T-cell (primary cell): ENCODE measurements at regions not wholly inside any gene's neighbourhood (a gene's known extent, or its start where the extent isn't known, plus 50 kb on each side); places are given as distances from the start of the nearest gene placed in this dataset.

Experiments used
- ATAC-seq, 4 experiments: fragments of 200-7000 bp in 3 of 4; fragments of 150-1000 bp in 1 of 4; cut with Tn5 transposase; replicated peaks in 1 of 4; 1 replicate in 3 of 4; 2 replicates in 1 of 4; pipeline ENCODE4 v1.10.0; 2021; ENCODE audit warnings: moderate library complexity in 3 of 4, mild to moderate bottlenecking in 2 of 4, moderate number of reproducible peaks in 1 of 4
- CTCF ChIA-PET, 2 donors: fragments of 300-600 bp; sonication (Branson Sonifier 250); formaldehyde crosslinking; loops; one replicate each; lab custom pipeline; 2022; ENCODE audit warnings: antibody characterized with exemption in 2 of 2; lab: Charles Lee
- POLR2A ChIA-PET, 2 donors: fragments of 300-600 bp; sonication (Branson Sonifier 250); formaldehyde crosslinking; loops; one replicate each; lab custom pipeline; 2022; ENCODE audit warnings: antibody characterized with exemption in 2 of 2; lab: Charles Lee
- DNase-seq, 35 experiments: peaks; one replicate each; pipeline versions ENCODE4 v3.0.0 to v3.0.0-alpha.2; 2013 to 2023
- H3K27ac ChIP-seq: one replicate; pipeline ENCODE4 v1.5.1; 2013; ENCODE audit warnings: low read length
- H3K27me3 ChIP-seq, 2 experiments: replicated peaks in 1 of 2; 1 replicate in 1 of 2; 2 replicates in 1 of 2; pipeline versions ENCODE4 v1.6.1 to v1.7.0; 2013; ENCODE audit warnings: low read length in 1 of 2, mixed read lengths in 1 of 2; ENCODE audit not compliant: control insufficient read depth in 2 of 2, insufficient read depth in 2 of 2; ENCODE audit errors: extremely low read depth in 1 of 2
- H3K36me3 ChIP-seq, 2 donors: 1 replicate in 1 of 2; 2 replicates in 1 of 2; pipeline versions ENCODE4 v1.6.1 to v1.7.0; 2013; ENCODE audit warnings: low read length in 1 of 2; ENCODE audit not compliant: control insufficient read depth in 2 of 2, insufficient read depth in 1 of 2; ENCODE audit errors: extremely low read depth in 1 of 2
- H3K4me1 ChIP-seq, 2 experiments: 1 replicate in 1 of 2; 2 replicates in 1 of 2; pipeline versions ENCODE4 v1.6.1 to v1.7.0; 2013; ENCODE audit warnings: low read length in 2 of 2, mixed read lengths in 1 of 2; ENCODE audit not compliant: insufficient read depth in 2 of 2, control insufficient read depth in 1 of 2; ENCODE audit errors: extremely low read depth in 1 of 2
- H3K4me3 ChIP-seq, 2 donors: 1 replicate in 1 of 2; 2 replicates in 1 of 2; pipeline versions ENCODE4 v1.5.1 to v1.7.0; 2013; ENCODE audit warnings: mild to moderate bottlenecking in 2 of 2, low read length in 1 of 2, moderate library complexity in 1 of 2; ENCODE audit not compliant: control insufficient read depth in 1 of 2; ENCODE audit errors: extremely low read depth in 1 of 2
- H3K9me3 ChIP-seq: 2 replicates; pipeline ENCODE4 v1.7.0; 2013
- H3K27ac Mint-ChIP-seq, 2 donors: one replicate each; pipeline ENCODE4 v1.8.0; 2020 to 2021; ENCODE audit warnings: mild to moderate bottlenecking in 2 of 2, mixed read lengths in 2 of 2
- H3K27me3 Mint-ChIP-seq, 2 donors: one replicate each; pipeline ENCODE4 v1.8.0; 2021 to 2022; ENCODE audit warnings: mixed read lengths in 2 of 2
- H3K36me3 Mint-ChIP-seq: one replicate; pipeline ENCODE4 v1.8.0; 2021; ENCODE audit warnings: mixed read lengths
- H3K4me1 Mint-ChIP-seq, 3 donors: one replicate each; pipeline ENCODE4 v1.8.0; 2020 to 2022; ENCODE audit warnings: mixed read lengths in 3 of 3, mild to moderate bottlenecking in 1 of 3
- H3K4me3 Mint-ChIP-seq, 3 donors: one replicate each; pipeline ENCODE4 v1.8.0; 2020 to 2022; ENCODE audit warnings: mild to moderate bottlenecking in 3 of 3, mixed read lengths in 3 of 3, moderate library complexity in 3 of 3
- H3K9me3 Mint-ChIP-seq, 3 donors: one replicate each; pipeline ENCODE4 v1.8.0; 2020 to 2022; ENCODE audit warnings: mixed read lengths in 3 of 3
- WGBS: methylation state at CpG from one replicate; pipeline ENCODE4 v1.1.5; 2013; ENCODE audit warnings: missing lambda C conversion rate; ENCODE audit not compliant: insufficient coverage; 5-methylcytosine and 5-hydroxymethylcytosine counted together

- no peaks in the 10 kb centered on the region for H3K27me3 ChIP-seq
- no peak overlapping the region for H3K4me3 ChIP-seq
- Mint-ChIP-seq H3K27ac (no peak overlapping the region), H3K36me3 (no peaks in the 10 kb centered on the region), H3K9me3 (no peaks in the 10 kb centered on the region), H3K4me1 (no peaks in the 10 kb centered on the region), H3K27me3 (no peaks in the 10 kb centered on the region), H3K4me3 (no peak overlapping the region)
- ATAC-seq = no peak
- no peak overlapping the region for H3K27ac ChIP-seq
- H3K36me3 ChIP-seq = no peaks in the 10 kb centered on the region
- no peaks in the 10 kb centered on the region for H3K9me3 ChIP-seq
- H3K4me1 ChIP-seq = no peaks in the 10 kb centered on the region
- 64% methylated on average over 6 of the region's 6 CpGs for WGBS
- ChIA-PET POLR2A (no interaction called here), CTCF (no interaction called here)
- DNase-seq = no peak
Observed at GRCh38 chr6:14590586-14590985, 473.0 kb downstream of the CD83 start.

- 100% methylated on average over 1 of the region's 1 CpG for WGBS
- no peak overlapping the region for H3K4me3 ChIP-seq
- no peaks in the 10 kb centered on the region for H3K4me1 ChIP-seq
- no peaks in the 10 kb centered on the region for H3K27me3 ChIP-seq
- no peaks in the 10 kb centered on the region for H3K36me3 ChIP-seq
- ATAC-seq = no peak
- ChIA-PET CTCF (no interaction called here), POLR2A (no interaction called here)
- H3K4me1 Mint-ChIP-seq = peaks cover 0 to 2% (median 0%) of the 10 kb centered on the region in 3 donors
- H3K27me3 Mint-ChIP-seq = no peaks in the 10 kb centered on the region
- H3K27ac ChIP-seq = no peak overlapping the region
- no peaks in the 10 kb centered on the region for H3K36me3 Mint-ChIP-seq
- no peak overlapping the region for H3K4me3 Mint-ChIP-seq
- DNase-seq = no peak
- H3K9me3 ChIP-seq = no peaks in the 10 kb centered on the region
- H3K27ac Mint-ChIP-seq = no peak overlapping the region
- H3K9me3 Mint-ChIP-seq = no peaks in the 10 kb centered on the region
Observed at GRCh38 chr6:14591998-14592397, 474.4 kb downstream of the CD83 start.

GRCh38 chr6:14593286-14593685 is 475.7 kb downstream of the CD83 start:
- no peak overlapping the region for H3K27ac Mint-ChIP-seq
- ATAC-seq (no peak), DNase-seq (no peak)
- H3K4me1 Mint-ChIP-seq = peaks cover 0 to 5% (median 0%) of the 10 kb centered on the region in 3 donors
- Histone ChIP-seq H3K27me3 (no peaks in the 10 kb centered on the region), H3K4me3 (no peak overlapping the region), H3K36me3 (no peaks in the 10 kb centered on the region), H3K9me3 (no peaks in the 10 kb centered on the region), H3K4me1 (peaks cover 0 to 3% of the 10 kb centered on the region in 2 experiments), H3K27ac (no peak overlapping the region)
- H3K36me3 Mint-ChIP-seq = no peaks in the 10 kb centered on the region
- CTCF ChIA-PET = no interaction called here
- no peak overlapping the region for H3K4me3 Mint-ChIP-seq
- no peaks in the 10 kb centered on the region for H3K9me3 Mint-ChIP-seq
- WGBS = 83% methylated on average over 1 of the region's 4 CpGs
- H3K27me3 Mint-ChIP-seq = no peaks in the 10 kb centered on the region
- POLR2A ChIA-PET = no interaction called here

- Mint-ChIP-seq H3K27ac (no peak overlapping the region), H3K36me3 (no peaks in the 10 kb centered on the region), H3K4me3 (no peak overlapping the region), H3K4me1 (peaks cover 0 to 7% (median 0%) of the 10 kb centered on the region in 3 donors), H3K27me3 (no peaks in the 10 kb centered on the region), H3K9me3 (no peaks in the 10 kb centered on the region)
- no peak overlapping the region for H3K4me3 ChIP-seq
- H3K4me1 ChIP-seq = peaks cover 0 to 3% of the 10 kb centered on the region in 2 experiments
- no peaks in the 10 kb centered on the region for H3K9me3 ChIP-seq
- DNase-seq (no peak), ATAC-seq (no peak)
- H3K36me3 ChIP-seq = peaks cover 0 to 3% of the 10 kb centered on the region in 2 donors
- ChIA-PET POLR2A (no interaction called here), CTCF (no interaction called here)
- WGBS = no CpG with 5 or more reads among the region's 2 CpGs
- no peaks in the 10 kb centered on the region for H3K27me3 ChIP-seq
- H3K27ac ChIP-seq = no peak overlapping the region
Observed at GRCh38 chr6:14595751-14596150, 478.2 kb downstream of the CD83 start.

- DNase-seq = peak in 1 of 35 experiments; percentile 5
- Mint-ChIP-seq H3K4me1 (peaks cover 0 to 7% (median 0%) of the 10 kb centered on the region in 3 donors), H3K9me3 (no peaks in the 10 kb centered on the region)
Observed at GRCh38 chr6:14596410-14596809, 478.8 kb downstream of the CD83 start.

GRCh38 chr6:14597090-14597489 is 479.5 kb downstream of the CD83 start:
- Histone ChIP-seq H3K36me3 (peaks cover 0 to 3% of the 10 kb centered on the region in 2 donors), H3K4me1 (peaks cover 0 to 3% of the 10 kb centered on the region in 2 experiments), H3K27me3 (no peaks in the 10 kb centered on the region), H3K4me3 (no peak overlapping the region), H3K27ac (no peak overlapping the region), H3K9me3 (no peaks in the 10 kb centered on the region)
- Mint-ChIP-seq H3K36me3 (no peaks in the 10 kb centered on the region), H3K27ac (no peak overlapping the region), H3K4me1 (peaks cover 0 to 7% (median 0%) of the 10 kb centered on the region in 3 donors), H3K27me3 (no peaks in the 10 kb centered on the region), H3K4me3 (no peak overlapping the region), H3K9me3 (no peaks in the 10 kb centered on the region)
- DNase-seq (no peak), ATAC-seq (no peak)
- CTCF ChIA-PET = no interaction called here
- WGBS = no CpG with 5 or more reads among the region's 4 CpGs
- POLR2A ChIA-PET = interaction anchor here in 1 of 2 donors (0.6 kb wide), 1 partner anchor 670 kb away, joined by 3 read pairs; no protein-coding TSS in a partner anchor

More at GRCh38 chr6:14596410-14596809, 478.8 kb downstream of the CD83 start:
- Histone ChIP-seq H3K4me1 (peaks cover 0 to 3% of the 10 kb centered on the region in 2 experiments), H3K27me3 (no peaks in the 10 kb centered on the region), H3K36me3 (peaks cover 0 to 3% of the 10 kb centered on the region in 2 donors), H3K4me3 (no peak overlapping the region), H3K27ac (no peak overlapping the region), H3K9me3 (no peaks in the 10 kb centered on the region)
- H3K36me3 Mint-ChIP-seq = no peaks in the 10 kb centered on the region
- H3K27me3 Mint-ChIP-seq = no peaks in the 10 kb centered on the region
- ChIA-PET CTCF (no interaction called here), POLR2A (interaction anchor here in 1 of 2 donors (0.6 kb wide), 1 partner anchor 671 kb away, joined by 3 read pairs; no protein-coding TSS in a partner anchor)
- WGBS = 92% methylated on average over 4 of the region's 4 CpGs
- no peak overlapping the region for H3K4me3 Mint-ChIP-seq
- no peak for ATAC-seq
- H3K27ac Mint-ChIP-seq = no peak overlapping the region
